Endothelial cell of umbilical vein (primary cell): ENCODE measurements at regions not wholly inside any gene's neighbourhood (a gene's known extent, or its start where the extent isn't known, plus 50 kb on each side); places are given as distances from the start of the nearest gene placed in this dataset.
A peak's percentile ranks its signal among the peaks of the same experiment; 100 is the strongest.

Experiments used
- BruUV-seq: library from RNA; stranded (reverse); fragments of 400-500 nt; replicated peaks from 2 replicates; lab custom pipeline; 2021; lab: Mats Ljungman, UMichigan
- CTCF ChIA-PET: fragments of 300-600, 350-600 bp; sonication (Branson Sonifier 250); formaldehyde crosslinking; loops from one replicate; lab custom pipeline; 2021; ENCODE audit warnings: antibody characterized with exemption, inconsistent platforms; lab: Charles Lee
- POLR2A ChIA-PET: fragments of 300-600, 350-600 bp; sonication (Branson Sonifier 250); formaldehyde crosslinking; loops from one replicate; lab custom pipeline; 2021; ENCODE audit warnings: antibody characterized with exemption, inconsistent platforms; lab: Charles Lee
- DNase-seq: peaks from one replicate; pipeline ENCODE4 v3.0.0-alpha.2; 2011; ENCODE audit warnings: low read depth, low spot score
- FAIRE-seq: peaks from 2 replicates; lab custom pipeline; 2011; peaks lifted over from hg19 to GRCh38; lab: Jason Lieb, UNC
- H2AFZ ChIP-seq: 2 replicates; pipeline ENCODE4 v1.6.0; 2012; ENCODE audit warnings: low read depth, low read length, control low read depth, inconsistent platforms
- H3K27ac ChIP-seq: 2 replicates; pipeline ENCODE4 v1.5.1; 2011; ENCODE audit warnings: low read depth, mild to moderate bottlenecking, control low read depth, low read length, moderate library complexity; ENCODE audit not compliant: insufficient read depth
- H3K27me3 ChIP-seq, 2 experiments: 2 replicates each; pipeline versions ENCODE4 v1.6.0 to v1.6.1; 2011; ENCODE audit warnings: low read length in 2 of 2, mixed read lengths in 1 of 2; ENCODE audit not compliant: control insufficient read depth in 2 of 2, insufficient read depth in 2 of 2
- H3K36me3 ChIP-seq, 2 experiments: 2 replicates in 1 of 2; 3 replicates in 1 of 2; pipeline ENCODE4 v1.5.1; 2011; ENCODE audit warnings: low read length in 2 of 2, mild to moderate bottlenecking in 1 of 2, moderate library complexity in 1 of 2; ENCODE audit not compliant: control insufficient read depth in 2 of 2, insufficient read depth in 2 of 2; ENCODE audit errors: extremely low read depth in 1 of 2
- H3K4me1 ChIP-seq: 3 replicates; pipeline ENCODE4 v1.5.1; 2011; ENCODE audit warnings: mild to moderate bottlenecking, low read length; ENCODE audit not compliant: control insufficient read depth, insufficient read depth; ENCODE audit errors: extremely low read depth
- H3K4me2 ChIP-seq: 2 replicates; pipeline ENCODE4 v1.6.1; 2011; ENCODE audit warnings: low read length, control low read depth, mixed read lengths; ENCODE audit not compliant: insufficient read depth
- H3K4me3 ChIP-seq, 3 experiments: fragments of 200-600 bp in 1 of 3; sonication (generic), shearing (Covaris generic) in 1 of 3; replicated peaks in 1 of 3; 2 replicates each; pipeline ENCODE4 v1.5.1; 2011 to 2016; ENCODE audit warnings: control low read depth in 3 of 3, low read length in 3 of 3, mild to moderate bottlenecking in 2 of 3, inconsistent platforms in 1 of 3, low read depth in 1 of 3, moderate library complexity in 1 of 3; ENCODE audit not compliant: insufficient read depth in 1 of 3
- H3K79me2 ChIP-seq: 2 replicates; pipeline ENCODE4 v1.6.0; 2012; ENCODE audit warnings: low read length, inconsistent platforms; ENCODE audit not compliant: control insufficient read depth, insufficient read depth
- H3K9ac ChIP-seq: replicated peaks from 2 replicates; pipeline ENCODE3; 2011; ENCODE audit warnings: low read length, control low read depth; ENCODE audit not compliant: insufficient read depth; ENCODE audit errors: extremely low read depth
- H3K9me1 ChIP-seq: replicated peaks from 3 replicates; pipeline ENCODE4 v1.6.0; 2011; ENCODE audit warnings: mild to moderate bottlenecking, low read length; ENCODE audit not compliant: control insufficient read depth, insufficient read depth; ENCODE audit errors: extremely low read depth
- H3K9me3 ChIP-seq: replicated peaks from 2 replicates; pipeline ENCODE4 v1.5.1; 2012; ENCODE audit warnings: low read length, inconsistent platforms; ENCODE audit not compliant: control insufficient read depth, insufficient read depth
- H4K20me1 ChIP-seq: replicated peaks from 2 replicates; pipeline ENCODE3; 2011; ENCODE audit warnings: mild to moderate bottlenecking, low read length; ENCODE audit not compliant: control insufficient read depth, insufficient read depth; ENCODE audit errors: extremely low read depth
- EZH2 ChIP-seq: IDR thresholded peaks from 2 replicates; pipeline ENCODE4 v1.6.1; 2012; ENCODE audit warnings: borderline replicate concordance, low read depth, mild to moderate bottlenecking, moderate library complexity, low read length, inconsistent platforms; ENCODE audit not compliant: severe bottlenecking
- FOS ChIP-seq: IDR thresholded peaks from 2 replicates; pipeline ENCODE4 v1.6.1; 2011; ENCODE audit warnings: mild to moderate bottlenecking, low read length, moderate library complexity, borderline replicate concordance; ENCODE audit not compliant: insufficient read depth
- GATA2 ChIP-seq: IDR thresholded peaks from 2 replicates; pipeline ENCODE4 v1.7.0; 2011; ENCODE audit warnings: low read depth, mild to moderate bottlenecking, moderate library complexity, mixed read lengths, low read length; ENCODE audit not compliant: insufficient read length, insufficient read depth
- JUN ChIP-seq: IDR thresholded peaks from 2 replicates; pipeline ENCODE4 v1.6.1; 2011; ENCODE audit warnings: borderline replicate concordance, low read depth; ENCODE audit not compliant: insufficient read length, insufficient read depth
- MYC ChIP-seq: IDR thresholded peaks from one replicate; pipeline ENCODE4 v1.6.1; 2011; ENCODE audit warnings: mild to moderate bottlenecking, low read depth, low read length
- POLR2A ChIP-seq: IDR thresholded peaks from 2 replicates; pipeline ENCODE4 v1.6.1; 2012; ENCODE audit warnings: low read depth, mild to moderate bottlenecking, control low read depth, low read length
- POLR2AphosphoS5 ChIP-seq: IDR thresholded peaks from 2 replicates; pipeline ENCODE4 v1.6.1; 2012; ENCODE audit warnings: low read depth, mild to moderate bottlenecking, control low read depth, low read length, moderate library complexity; ENCODE audit not compliant: insufficient read depth
- dilution Hi-C: fragments of 300-500 bp; cut with MboI; formaldehyde crosslinking; loops from one replicate; pipeline ENCODE4 v1.15.0; 2019; ENCODE audit warnings: low sequenced_read_pairs; ENCODE audit not compliant: extremely low pct_ligation_motif_present
- intact Hi-C: fragments of 100-400 bp; cut with micrococcal nuclease; formaldehyde crosslinking; loops from one replicate; pipeline ENCODE4 v1.10.0; 2022
- TF ChIP-seq, protein P1 (sequence below), 2 donors: IDR thresholded peaks; 1 replicate in 1 of 2; 2 replicates in 1 of 2; pipeline ENCODE4 v1.5.1; 2011; ENCODE audit warnings: low read length in 2 of 2, mild to moderate bottlenecking in 2 of 2, moderate library complexity in 2 of 2, control low read depth in 1 of 2, inconsistent platforms in 1 of 2, low read depth in 1 of 2; ENCODE audit not compliant: insufficient read depth in 1 of 2; ENCODE audit errors: extremely low read depth in 1 of 2
- TF ChIP-seq, protein P2 (sequence below): IDR thresholded peaks from 2 replicates; pipeline ENCODE4 v1.6.1; 2011; ENCODE audit not compliant: insufficient read depth, insufficient read length

DNA sequence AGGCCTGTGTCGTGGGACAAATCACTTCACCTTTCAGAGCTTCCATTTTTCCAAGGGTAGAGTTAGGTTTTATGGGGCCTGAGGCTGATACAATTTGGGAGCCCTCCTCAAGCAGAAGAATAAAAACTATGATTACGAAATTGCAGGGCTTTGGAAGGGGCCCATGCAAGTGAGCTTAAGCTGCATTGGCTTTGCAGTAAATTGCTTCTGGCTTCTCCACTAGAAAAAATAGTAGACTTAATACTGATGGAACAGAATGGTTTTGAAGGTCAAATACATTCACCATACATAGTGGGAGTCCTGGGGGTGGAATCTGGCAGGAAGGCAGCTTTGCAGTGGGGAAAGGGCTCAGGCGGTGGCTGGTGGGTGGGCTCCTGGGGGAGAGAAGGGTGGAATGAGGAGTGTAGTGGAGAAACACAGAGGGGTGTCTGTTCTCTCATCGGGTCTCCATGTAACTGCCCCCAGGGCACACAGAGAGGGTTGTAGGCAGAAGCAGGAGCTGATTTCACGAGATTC lies 55.9 kb upstream of the RNF24 start:
- H3K79me2 ChIP-seq: no peaks in the 10 kb centered on the region
- no peak overlapping the region for H2AFZ ChIP-seq
- dilution Hi-C loops (no loop called here), intact Hi-C loops (no loop called here)
- H3K27me3 ChIP-seq: no peaks in the 10 kb centered on the region
- H3K27ac ChIP-seq: no peak overlapping the region
- no peaks in the 10 kb centered on the region for H4K20me1 ChIP-seq
- ChIA-PET CTCF (interaction anchor here (1.1 to 4.8 kb wide), 38 partner anchors 15 to 394 kb away, joined by 3 to 103 read pairs (median 8); partner anchors contain the start of genes AP5S1, CENPB and PANK2), POLR2A (interaction anchor here (0.6 kb wide), 1 partner anchor 12 kb away, joined by 4 read pairs; no protein-coding TSS in a partner anchor)
- no peaks in the 10 kb centered on the region for H3K9me3 ChIP-seq
- no peak overlapping the region for H3K9ac ChIP-seq
- H3K4me3 ChIP-seq: no peak overlapping the region
- FAIRE-seq: no peak
- no TSS peak for BruUV-seq
- TF ChIP-seq POLR2AphosphoS5: no peak
- no peaks in the 10 kb centered on the region for H3K9me1 ChIP-seq
- no peaks in the 10 kb centered on the region for H3K36me3 ChIP-seq
- H3K4me1 ChIP-seq: peaks cover 15% of the 10 kb centered on the region
- no peak for DNase-seq
- no peak overlapping the region for H3K4me2 ChIP-seq

DNA sequence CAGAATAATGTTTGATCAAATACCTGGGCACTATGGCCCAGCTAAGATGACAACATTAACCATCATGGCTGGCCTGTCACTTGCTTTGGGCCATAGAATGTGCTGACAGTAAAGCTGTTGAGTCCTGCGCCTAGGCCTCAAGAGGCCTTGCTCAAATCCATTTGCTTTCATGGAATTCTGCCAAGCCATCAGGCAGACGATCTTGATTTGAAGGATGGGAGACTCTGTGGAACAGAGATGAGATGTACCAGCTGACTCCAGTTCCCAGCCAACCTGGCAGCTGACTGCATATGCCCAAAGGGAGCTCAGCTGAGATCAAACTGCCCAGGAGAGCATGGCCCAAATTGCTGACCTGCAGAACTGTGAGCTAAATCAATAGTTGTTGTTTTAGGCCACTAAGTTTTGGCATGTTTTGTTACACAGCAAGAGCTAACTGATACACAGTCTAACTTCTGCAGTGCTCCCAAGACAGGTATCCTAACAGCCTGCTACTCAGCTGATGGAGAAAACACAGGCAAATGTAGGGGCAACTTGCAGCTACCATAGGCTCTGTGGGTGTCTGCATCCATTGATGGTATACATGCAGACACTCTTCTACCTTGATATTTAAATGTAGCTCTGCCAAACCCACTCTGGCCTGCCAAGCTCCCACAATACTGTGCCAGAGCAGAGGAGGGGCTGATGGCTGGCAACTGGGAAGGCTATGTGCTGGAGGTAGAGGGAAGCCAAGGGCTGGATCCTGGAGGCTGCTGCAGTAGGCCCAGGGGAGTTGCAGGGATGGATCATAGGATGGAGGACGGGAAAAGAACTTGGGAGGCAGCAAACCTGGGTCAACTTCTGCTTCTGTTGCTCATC lies 55.2 kb upstream of the RNF24 start:
- BruUV-seq: no TSS peak
- Histone ChIP-seq H3K4me1 (peaks cover 20% of the 10 kb centered on the region), H3K36me3 (no peaks in the 10 kb centered on the region), H3K4me3 (no peak overlapping the region), H3K4me2 (no peak overlapping the region), H4K20me1 (no peaks in the 10 kb centered on the region), H3K27ac (no peak overlapping the region), H2AFZ (no peak overlapping the region), H3K27me3 (no peaks in the 10 kb centered on the region), H3K9me1 (no peaks in the 10 kb centered on the region), H3K9ac (no peak overlapping the region), H3K9me3 (no peaks in the 10 kb centered on the region), H3K79me2 (no peaks in the 10 kb centered on the region)
- POLR2A ChIA-PET: no interaction called here
- FAIRE-seq (peak; percentile 52), DNase-seq (no peak)
- CTCF ChIA-PET: interaction anchor here (1.1 to 4.8 kb wide), 21 partner anchors 15 to 354 kb away, joined by 3 to 103 read pairs (median 11); partner anchors contain the start of genes AP5S1, CENPB and PANK2
- TF ChIP-seq POLR2A (no peak), JUN (no peak), POLR2AphosphoS5 (no peak), FOS (no peak), GATA2 (no peak), EZH2 (no peak), MYC (no peak)
- TF ChIP-seq, protein P1, sequence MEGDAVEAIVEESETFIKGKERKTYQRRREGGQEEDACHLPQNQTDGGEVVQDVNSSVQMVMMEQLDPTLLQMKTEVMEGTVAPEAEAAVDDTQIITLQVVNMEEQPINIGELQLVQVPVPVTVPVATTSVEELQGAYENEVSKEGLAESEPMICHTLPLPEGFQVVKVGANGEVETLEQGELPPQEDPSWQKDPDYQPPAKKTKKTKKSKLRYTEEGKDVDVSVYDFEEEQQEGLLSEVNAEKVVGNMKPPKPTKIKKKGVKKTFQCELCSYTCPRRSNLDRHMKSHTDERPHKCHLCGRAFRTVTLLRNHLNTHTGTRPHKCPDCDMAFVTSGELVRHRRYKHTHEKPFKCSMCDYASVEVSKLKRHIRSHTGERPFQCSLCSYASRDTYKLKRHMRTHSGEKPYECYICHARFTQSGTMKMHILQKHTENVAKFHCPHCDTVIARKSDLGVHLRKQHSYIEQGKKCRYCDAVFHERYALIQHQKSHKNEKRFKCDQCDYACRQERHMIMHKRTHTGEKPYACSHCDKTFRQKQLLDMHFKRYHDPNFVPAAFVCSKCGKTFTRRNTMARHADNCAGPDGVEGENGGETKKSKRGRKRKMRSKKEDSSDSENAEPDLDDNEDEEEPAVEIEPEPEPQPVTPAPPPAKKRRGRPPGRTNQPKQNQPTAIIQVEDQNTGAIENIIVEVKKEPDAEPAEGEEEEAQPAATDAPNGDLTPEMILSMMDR (IDR thresholded peaks at IDR 0.05; ENCODE audit: extremely low read depth in 1 of 2, insufficient read depth in 1 of 2, low read depth in 1 of 2, low read length in 2 of 2): no peak
- TF ChIP-seq, protein P2, sequence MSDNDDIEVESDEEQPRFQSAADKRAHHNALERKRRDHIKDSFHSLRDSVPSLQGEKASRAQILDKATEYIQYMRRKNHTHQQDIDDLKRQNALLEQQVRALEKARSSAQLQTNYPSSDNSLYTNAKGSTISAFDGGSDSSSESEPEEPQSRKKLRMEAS: no peak
- intact Hi-C loops: no loop called here
- dilution Hi-C loops: no loop called here
